ENCODE measurements at regions not wholly inside any gene's neighbourhood (a gene's known extent, or its start where the extent isn't known, plus 50 kb on each side); places are given as distances from the start of the nearest gene placed in this dataset.
A peak's percentile ranks its signal among the peaks of the same experiment; 100 is the strongest.

DNA sequence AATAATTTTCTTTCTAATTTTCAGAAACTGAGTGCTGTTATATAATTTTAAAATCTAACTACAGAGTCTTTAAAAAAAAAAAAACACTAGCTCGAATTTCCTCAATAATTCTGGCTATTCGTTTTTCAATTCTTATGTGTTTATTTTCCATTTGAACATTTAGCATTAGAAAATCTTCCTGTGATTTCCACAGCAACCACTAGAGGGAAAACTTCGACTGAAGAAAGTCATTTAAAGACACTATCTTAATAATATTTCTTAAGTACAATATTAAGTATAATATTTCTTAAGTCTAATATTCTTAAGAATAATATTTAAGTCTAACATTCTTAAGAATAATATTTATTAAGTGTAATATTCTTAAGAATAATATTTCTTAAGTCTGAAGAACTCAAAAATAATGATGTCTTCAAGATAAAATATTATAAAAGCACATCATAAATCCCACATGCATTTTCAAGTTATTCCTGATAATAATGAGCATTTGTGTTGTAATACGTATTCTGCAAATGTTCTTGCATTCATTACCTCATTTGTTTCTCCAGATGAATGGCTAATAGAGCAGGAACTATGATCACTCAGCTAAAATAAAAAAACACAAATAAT lies 118.4 kb upstream of the WDR17 start:
- no peak for TF ChIP-seq ZNF512 (CRISPR knock-in tag; IDR thresholded peaks at IDR 0.05; ENCODE audit: borderline replicate concordance)
- TF ChIP-seq, protein P1, sequence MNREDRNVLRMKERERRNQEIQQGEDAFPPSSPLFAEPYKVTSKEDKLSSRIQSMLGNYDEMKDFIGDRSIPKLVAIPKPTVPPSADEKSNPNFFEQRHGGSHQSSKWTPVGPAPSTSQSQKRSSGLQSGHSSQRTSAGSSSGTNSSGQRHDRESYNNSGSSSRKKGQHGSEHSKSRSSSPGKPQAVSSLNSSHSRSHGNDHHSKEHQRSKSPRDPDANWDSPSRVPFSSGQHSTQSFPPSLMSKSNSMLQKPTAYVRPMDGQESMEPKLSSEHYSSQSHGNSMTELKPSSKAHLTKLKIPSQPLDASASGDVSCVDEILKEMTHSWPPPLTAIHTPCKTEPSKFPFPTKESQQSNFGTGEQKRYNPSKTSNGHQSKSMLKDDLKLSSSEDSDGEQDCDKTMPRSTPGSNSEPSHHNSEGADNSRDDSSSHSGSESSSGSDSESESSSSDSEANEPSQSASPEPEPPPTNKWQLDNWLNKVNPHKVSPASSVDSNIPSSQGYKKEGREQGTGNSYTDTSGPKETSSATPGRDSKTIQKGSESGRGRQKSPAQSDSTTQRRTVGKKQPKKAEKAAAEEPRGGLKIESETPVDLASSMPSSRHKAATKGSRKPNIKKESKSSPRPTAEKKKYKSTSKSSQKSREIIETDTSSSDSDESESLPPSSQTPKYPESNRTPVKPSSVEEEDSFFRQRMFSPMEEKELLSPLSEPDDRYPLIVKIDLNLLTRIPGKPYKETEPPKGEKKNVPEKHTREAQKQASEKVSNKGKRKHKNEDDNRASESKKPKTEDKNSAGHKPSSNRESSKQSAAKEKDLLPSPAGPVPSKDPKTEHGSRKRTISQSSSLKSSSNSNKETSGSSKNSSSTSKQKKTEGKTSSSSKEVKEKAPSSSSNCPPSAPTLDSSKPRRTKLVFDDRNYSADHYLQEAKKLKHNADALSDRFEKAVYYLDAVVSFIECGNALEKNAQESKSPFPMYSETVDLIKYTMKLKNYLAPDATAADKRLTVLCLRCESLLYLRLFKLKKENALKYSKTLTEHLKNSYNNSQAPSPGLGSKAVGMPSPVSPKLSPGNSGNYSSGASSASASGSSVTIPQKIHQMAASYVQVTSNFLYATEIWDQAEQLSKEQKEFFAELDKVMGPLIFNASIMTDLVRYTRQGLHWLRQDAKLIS (CRISPR knock-in tag; IDR thresholded peaks at IDR 0.05; ENCODE audit: borderline replicate concordance): no peak
- TF ChIP-seq, protein P2, sequence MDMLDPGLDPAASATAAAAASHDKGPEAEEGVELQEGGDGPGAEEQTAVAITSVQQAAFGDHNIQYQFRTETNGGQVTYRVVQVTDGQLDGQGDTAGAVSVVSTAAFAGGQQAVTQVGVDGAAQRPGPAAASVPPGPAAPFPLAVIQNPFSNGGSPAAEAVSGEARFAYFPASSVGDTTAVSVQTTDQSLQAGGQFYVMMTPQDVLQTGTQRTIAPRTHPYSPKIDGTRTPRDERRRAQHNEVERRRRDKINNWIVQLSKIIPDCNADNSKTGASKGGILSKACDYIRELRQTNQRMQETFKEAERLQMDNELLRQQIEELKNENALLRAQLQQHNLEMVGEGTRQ (CRISPR knock-in tag; IDR thresholded peaks at IDR 0.05): no peak
- peak; percentile 45 for TF ChIP-seq CTCF (IDR thresholded peaks at IDR 0.05)
- TF ChIP-seq MLX (CRISPR knock-in tag; IDR thresholded peaks at IDR 0.05): no peak
- TF ChIP-seq, protein P3, sequence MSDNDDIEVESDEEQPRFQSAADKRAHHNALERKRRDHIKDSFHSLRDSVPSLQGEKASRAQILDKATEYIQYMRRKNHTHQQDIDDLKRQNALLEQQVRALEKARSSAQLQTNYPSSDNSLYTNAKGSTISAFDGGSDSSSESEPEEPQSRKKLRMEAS (CRISPR knock-in tag; IDR thresholded peaks at IDR 0.05): no peak
- no peak for TF ChIP-seq NR3C1 (CRISPR knock-in tag; conservative IDR thresholded peaks at IDR 0.05; ENCODE audit: low read depth)
- no peak for TF ChIP-seq ZNF317 (CRISPR knock-in tag; IDR thresholded peaks at IDR 0.05; ENCODE audit: borderline replicate concordance, low read depth)
- no peak for TF ChIP-seq SOX15 (CRISPR knock-in tag; IDR thresholded peaks at IDR 0.05)
- TF ChIP-seq CREB1 (CRISPR knock-in tag; IDR thresholded peaks at IDR 0.05): no peak
- no peak for TF ChIP-seq IRF1 (CRISPR knock-in tag; IDR thresholded peaks at IDR 0.05)
- TF ChIP-seq, protein P4, sequence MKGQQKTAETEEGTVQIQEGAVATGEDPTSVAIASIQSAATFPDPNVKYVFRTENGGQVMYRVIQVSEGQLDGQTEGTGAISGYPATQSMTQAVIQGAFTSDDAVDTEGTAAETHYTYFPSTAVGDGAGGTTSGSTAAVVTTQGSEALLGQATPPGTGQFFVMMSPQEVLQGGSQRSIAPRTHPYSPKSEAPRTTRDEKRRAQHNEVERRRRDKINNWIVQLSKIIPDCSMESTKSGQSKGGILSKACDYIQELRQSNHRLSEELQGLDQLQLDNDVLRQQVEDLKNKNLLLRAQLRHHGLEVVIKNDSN (CRISPR knock-in tag; IDR thresholded peaks at IDR 0.05): no peak
- TF ChIP-seq, protein P5, sequence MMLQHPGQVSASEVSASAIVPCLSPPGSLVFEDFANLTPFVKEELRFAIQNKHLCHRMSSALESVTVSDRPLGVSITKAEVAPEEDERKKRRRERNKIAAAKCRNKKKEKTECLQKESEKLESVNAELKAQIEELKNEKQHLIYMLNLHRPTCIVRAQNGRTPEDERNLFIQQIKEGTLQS (CRISPR knock-in tag; conservative IDR thresholded peaks at IDR 0.05): no peak

Measured in WTC11 (cell line).